Left cardiac atrium (tissue), 4 donors: ENCODE measurements at regions not wholly inside any gene's neighbourhood (a gene's known extent, or its start where the extent isn't known, plus 50 kb on each side); places are given as distances from the start of the nearest gene placed in this dataset.
"Not testable (repeated sequence)": the region's sequence is repeated elsewhere in the genome, so short reads cannot be mapped to it uniquely, and the experiment has no call there.

Source experiments
- ATAC-seq, 2 donors: fragments of 200-7000 bp; cut with Tn5 transposase; one replicate each; pipeline ENCODE4 v1.9.1; 2020; ENCODE audit warnings: mild to moderate bottlenecking in 2 of 2, moderate library complexity in 2 of 2
- DNase-seq: peaks from one replicate; pipeline ENCODE4 v3.0.0-alpha.2; 2020
- intact Hi-C, 2 donors: fragments of 100-400 bp; cut with DNase I; formaldehyde crosslinking; loops; one replicate each; pipeline versions ENCODE4 v1.14.1 to v1.15.1; 2022 to 2023
- donor health status: DM: no; HTN: yes; CAD: no.
- donor health status: DM: no; HTN: yes; CAD: no; lungs with severe emphysema.
- donor health status: DM: yes; HTN: yes; CAD: no.
- donor health status: Dilated cardiomyopathy.

DNA sequence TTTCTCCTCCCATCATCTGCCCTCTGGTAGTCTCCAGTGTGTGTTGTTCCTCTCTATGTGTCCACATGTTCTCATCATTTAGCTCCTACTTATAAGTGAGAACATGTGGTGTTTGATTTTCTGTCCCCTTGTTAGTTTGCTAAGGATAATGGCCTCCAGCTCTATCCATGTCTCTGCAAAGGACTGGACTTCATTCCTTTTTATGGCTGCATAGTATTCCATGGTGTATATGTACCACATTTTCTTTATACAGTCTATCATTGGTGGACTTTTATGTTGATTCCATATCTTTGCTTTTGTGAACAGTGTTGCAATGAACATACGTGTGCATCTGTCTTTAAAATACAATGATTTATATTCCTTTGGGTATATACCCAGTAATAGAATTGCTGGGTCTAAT is 143.5 kb upstream of the PDE4B start:
- intact Hi-C loops, ATAC-seq, DNase-seq: not testable (repeated sequence)

DNA sequence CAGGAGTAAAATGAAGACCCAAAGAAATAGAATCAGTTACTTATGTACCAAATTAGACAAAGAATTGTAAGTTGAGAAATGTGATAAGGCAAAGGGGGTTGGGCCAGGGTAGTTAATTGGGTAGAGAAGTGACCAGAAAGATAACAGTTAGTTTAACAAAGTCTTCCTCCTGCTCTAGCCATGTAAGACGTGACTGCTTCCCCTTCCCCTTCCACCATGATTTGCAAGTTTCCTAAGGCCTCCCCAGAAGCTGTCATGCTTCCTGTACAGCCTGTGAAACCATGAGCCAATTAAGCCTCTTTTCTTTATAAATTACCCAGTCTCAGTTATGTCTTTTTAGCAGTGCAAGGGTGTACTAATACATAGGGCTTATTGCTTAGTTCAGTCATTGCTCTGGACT is 142.0 kb upstream of the PDE4B start:
- no peak for DNase-seq
- ATAC-seq: no peak
- intact Hi-C loops: no loop called here

DNA sequence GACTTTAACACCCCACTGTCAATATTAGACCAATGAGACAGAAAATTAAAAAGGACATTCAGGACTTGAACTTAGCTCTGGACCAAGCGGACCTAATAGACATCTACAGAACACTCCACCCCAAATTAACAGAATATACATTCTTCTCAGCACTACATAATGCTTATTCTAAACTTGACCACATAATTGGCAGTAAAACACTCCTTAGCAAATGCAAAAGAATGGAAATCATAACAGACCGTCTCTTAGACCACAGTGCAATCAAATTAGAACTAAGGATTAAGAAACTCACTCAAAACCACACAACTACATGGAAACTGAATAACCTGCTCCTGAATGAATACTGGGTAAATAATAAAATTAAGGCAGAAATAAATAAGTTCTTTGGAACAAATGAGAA is 138.2 kb upstream of the PDE4B start:
- ATAC-seq, intact Hi-C loops, DNase-seq: not testable (repeated sequence)

DNA sequence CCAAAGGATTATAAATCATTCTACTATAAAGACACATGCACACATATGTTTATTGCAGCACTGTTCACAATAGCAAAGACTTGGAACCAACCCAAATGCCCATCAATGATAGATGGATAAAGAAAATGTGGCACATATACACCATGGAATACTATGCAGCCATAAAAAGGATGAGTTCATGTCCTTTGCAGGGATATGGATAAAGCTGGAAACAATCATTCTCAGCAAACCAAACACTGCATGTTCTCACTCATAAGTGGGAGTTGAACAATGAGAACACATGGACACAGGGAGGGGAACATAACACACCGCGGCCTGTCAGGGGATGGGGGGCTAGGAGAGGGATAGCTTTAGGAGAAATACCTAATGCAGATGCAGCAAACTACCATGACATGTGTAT is 135.1 kb upstream of the PDE4B start:
- ATAC-seq, DNase-seq, intact Hi-C loops: not testable (repeated sequence)

DNA sequence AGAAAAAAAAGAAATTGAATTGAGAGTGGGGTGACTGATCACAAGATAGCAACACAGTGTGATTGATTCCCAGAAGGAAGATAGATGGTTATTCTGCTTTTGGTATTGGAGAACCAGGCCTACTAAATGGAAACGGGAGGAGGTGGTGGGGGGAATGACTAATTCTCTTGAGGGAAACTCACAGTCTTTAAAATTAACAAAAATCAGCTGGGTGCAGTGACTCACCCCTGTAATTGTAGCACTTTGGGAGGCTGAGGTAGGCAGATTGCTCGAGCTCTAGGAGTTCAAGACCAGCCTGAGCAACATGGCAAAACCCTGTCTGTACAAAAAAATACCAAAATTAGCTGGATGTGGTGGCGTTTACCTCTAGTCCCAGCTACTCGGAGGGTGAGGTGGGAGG is 134.6 kb upstream of the PDE4B start:
- no peak for DNase-seq
- no peak for ATAC-seq
- intact Hi-C loops: no loop called here

DNA sequence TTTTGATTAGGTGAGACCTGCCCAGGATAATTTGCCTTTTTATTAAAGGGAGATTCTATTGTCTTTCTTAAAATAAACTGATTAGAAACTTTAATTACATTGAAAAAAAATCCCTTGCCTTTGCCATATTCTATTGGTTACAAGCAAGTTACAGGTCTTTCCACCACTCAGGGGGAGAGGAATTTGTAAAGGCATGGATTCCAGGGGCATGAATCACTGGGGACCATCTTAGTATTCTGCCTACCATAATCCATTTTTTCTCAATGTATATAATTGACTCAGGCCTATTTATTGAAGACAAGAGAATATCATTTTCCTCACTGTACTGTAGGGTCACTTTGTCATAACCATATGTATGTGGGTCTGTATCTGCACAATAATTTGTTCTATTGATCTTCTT is 124.3 kb upstream of the PDE4B start:
- no peak for ATAC-seq
- intact Hi-C loops: no loop called here
- no peak for DNase-seq

DNA sequence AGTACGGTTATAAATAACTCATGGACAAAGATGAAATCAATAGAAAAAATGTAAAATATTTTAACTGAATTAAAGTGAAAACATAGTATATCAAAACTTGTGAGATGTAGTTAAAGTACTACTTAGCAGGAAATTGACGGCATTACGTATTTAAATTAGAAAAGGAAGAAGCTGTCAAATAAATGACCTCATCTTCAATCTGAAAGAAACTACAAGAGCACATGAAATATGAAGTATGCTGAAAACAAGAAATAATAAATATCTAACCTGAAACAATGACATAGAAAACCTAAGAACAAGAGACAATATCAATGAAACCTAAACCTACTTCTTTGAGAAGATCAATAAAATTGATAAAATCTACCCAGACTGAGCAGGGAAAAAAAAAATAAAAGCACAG is 122.2 kb upstream of the PDE4B start:
- intact Hi-C loops: no loop called here
- DNase-seq: no peak
- ATAC-seq: no peak

DNA sequence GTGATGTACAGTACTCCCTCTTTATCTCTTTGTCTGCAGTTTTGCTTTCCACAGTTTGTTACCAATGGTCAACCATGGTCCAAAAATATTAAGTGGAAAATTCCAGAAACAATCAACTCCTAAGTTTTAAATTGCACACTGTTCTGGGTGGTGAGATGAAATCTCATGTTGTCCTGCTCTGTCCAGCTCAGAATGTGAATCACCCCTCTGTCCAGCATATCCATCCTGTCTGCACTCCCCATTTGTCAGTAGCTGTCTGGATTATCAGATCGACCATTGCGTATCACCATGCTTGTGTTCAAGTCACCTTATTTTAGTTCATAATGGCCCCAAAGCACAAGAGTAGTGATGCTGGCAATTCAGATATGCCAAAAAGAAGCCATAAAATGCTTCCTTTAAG is 118.2 kb upstream of the PDE4B start:
- intact Hi-C loops: no loop called here
- ATAC-seq (no peak), DNase-seq (no peak)

DNA sequence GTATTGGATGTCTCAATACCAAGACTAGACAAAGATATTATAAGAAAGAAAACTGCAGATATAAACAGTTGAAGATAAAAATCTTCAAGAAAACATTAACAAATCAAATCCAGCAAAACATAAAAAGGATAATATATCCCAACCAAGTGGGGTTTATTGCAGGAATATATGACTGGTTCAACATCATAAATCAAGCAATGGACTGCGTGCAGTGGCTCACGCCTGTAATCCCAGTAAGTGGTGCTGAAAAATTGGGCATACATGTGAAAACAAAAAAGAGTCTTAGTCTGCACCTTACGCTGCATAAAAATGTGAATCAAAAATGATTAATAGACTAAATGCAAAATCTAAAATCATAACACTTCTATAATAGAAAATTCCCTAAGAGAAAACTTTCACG is 112.9 kb upstream of the PDE4B start:
- DNase-seq: no peak
- intact Hi-C loops: loop anchor here in 1 of 2 donors (10.0 kb wide), 1 partner anchor 615 kb away; no protein-coding TSS in a partner anchor
- ATAC-seq: no peak

DNA sequence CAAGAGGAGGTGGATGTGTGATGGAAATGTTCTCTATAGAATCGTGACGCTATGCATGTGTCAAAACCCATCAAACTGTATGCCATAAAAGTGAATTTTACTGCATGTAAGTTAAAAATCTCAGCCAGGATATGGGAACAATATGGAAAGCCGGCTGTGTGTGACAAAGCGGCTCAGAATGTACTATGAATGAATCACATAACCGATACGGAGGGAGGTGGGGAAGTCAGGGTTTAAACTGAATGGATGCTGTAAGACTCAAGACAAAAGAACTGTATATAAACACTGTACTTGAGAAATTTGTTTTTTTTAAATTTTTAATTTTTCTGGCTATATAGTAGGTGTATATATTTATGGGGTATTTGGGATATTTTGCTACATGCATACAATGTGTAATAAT is 111.6 kb upstream of the PDE4B start:
- DNase-seq: no peak
- intact Hi-C loops: loop anchor here in 1 of 2 donors (10.0 kb wide), 1 partner anchor 616 kb away; no protein-coding TSS in a partner anchor
- no peak for ATAC-seq

DNA sequence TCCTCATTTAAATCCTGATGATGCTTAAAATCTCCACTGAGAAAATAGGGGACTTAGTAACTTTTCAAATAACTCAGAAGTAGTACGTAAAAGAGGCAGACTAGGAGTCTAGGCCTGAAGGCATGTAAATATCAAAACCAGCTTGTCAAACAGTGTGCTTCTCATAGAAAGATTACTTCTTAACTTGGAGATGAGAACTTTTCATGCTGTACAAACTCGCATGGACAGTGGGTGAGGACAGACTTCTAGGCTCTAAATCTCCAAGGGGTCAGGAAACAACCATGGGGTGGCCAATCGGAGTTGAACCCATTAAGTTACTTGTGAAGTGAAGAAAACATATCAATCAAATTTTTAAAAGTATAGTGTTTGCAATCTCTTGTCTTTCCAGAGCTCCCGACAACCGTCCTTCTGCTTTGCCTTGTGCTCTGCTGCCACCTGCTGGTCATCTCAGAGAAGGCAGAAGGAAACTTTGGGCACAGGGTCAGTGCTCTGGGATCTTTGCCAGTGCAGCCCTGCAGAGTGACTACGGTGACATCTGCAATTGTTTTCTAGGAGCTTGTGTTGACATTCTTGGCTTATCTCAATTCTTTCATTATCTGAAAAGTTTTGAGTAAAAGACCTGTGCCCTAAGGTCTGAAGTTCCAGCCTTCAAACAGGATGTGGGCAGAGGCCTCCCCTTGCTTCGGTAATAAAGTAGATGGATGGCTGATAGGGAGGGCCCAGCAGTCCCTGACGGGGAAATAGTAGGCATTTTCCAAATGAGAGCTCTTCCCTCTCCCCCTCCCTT is 105.1 kb upstream of the PDE4B start:
- ATAC-seq (peak; percentile 82 to 87), DNase-seq (peak; percentile 88)
- intact Hi-C loops: loop anchor here in 1 of 2 donors (2.0 to 10.0 kb wide), 3 partner anchors 257 to 623 kb away; no protein-coding TSS in a partner anchor

DNA sequence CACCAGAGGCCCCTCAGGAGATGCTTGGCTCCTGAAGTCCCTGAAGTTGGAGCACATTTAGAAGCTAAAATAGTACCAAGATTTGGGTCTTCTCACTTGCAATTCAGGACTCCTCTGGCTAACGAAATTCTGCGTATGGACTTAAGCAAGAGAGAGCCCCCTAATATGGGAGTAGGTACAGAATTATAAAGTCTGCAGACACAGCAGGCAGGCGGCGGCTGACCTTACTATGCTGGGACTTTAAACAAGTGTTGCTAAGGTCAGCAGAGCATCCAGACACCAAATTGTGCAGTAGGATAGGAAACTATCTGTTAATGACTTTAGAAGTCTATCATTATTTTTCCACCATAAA is 104.5 kb upstream of the PDE4B start:
- intact Hi-C loops: loop anchor here in 1 of 2 donors (5.0 to 10.0 kb wide), 2 partner anchors 451 to 623 kb away; no protein-coding TSS in a partner anchor
- no peak for ATAC-seq
- no peak for DNase-seq

DNA sequence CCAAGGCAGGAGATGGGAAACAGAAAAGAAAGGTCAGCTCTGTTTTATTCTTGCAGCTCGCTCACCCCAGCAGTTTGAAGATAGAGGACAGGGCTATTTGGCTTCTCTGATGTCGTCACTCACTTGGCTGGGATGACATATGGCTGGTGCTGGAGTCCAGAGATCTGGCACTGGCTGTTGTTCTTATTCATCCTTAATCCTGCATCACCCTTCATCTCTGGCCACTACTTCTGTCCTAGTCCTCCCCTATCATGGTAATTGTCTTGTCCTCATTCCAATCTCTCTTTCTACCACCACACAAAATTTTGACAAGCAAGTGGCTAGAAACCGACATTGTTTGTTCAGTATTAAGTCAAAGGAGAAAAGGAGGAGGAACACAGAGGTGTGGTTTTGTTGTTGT is 103.8 kb upstream of the PDE4B start:
- DNase-seq (no peak), ATAC-seq (no peak)
- intact Hi-C loops: loop anchor here in 1 of 2 donors (5.0 to 10.0 kb wide), 2 partner anchors 452 to 624 kb away; no protein-coding TSS in a partner anchor

DNA sequence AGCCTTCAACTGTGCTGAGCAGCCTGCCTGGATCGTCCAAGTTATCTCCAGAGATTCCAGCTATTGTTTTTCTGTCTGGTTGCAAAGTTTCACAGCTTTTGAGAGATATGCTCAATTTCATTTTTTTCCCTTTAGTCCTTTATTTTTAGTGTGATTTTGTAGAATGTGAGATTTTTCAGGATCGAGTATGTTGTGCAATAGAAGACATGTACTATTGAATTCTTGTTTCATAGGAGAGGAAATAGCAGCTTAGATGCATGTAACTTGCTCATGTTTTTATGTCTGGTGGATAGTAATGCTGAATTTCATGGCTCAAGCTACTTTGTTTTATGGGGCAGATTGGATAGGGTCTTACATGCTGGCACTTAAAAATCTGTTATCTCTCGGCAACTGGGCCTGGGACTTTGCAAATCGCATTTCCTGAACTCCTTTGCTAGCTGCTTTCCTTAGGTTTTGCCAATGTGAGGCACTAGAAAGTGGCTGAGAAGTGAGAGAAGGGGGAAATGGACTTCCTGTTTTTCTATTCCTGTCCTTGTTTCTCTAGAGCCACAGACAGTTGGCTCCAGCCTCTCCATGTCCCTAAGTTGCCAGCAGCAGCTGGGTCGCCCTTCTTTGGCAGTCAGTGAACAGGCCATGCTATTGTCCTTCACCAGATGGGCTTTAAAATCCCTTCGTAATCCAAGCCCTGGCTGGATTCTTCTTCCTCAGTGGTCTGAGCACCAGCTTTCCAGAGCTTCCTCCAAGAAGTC is 101.4 kb upstream of the PDE4B start:
- ATAC-seq (peak; percentile 45 to 66), DNase-seq (no peak)
- intact Hi-C loops: no loop called here

DNA sequence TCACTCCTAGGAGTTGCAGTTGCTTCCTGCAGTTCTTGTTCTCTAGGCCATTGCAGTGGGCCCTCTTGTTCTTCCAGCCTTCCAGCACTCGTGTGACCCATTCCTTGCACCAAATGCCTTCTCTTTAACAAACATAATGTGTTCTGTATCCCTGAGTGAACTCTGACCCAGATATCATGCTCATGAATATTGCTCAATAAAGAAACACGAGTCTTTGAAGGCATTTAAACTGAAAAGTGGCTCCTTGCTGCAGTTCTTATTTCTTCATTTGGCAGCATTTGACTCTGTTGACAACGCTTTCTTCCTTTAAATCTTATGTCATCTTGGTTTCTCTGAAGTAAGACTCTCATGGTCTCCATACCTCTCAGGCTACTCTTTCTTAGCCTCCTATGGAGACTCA is 100.7 kb upstream of the PDE4B start:
- intact Hi-C loops: no loop called here
- DNase-seq (no peak), ATAC-seq (peak in 1 of 2 donors; percentile 20)

DNA sequence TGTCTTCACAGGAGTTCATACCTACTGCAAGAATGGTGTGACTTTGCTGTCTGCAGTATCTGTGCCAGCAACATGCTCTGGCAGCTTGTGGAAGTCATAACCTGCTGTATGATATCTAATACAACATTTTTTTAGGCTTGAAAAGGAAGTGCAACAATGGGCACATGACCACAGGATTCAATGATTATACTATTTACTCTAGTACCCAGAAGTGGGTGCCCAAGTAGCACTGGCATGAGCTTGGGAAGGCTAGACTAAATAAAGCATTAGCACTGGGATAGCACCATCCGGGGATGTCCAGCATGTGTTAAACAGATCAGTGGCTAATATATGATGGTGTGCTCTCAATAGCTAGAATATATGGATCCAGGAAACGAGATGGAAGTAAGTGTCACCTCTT is 98.6 kb upstream of the PDE4B start:
- intact Hi-C loops: no loop called here
- DNase-seq (no peak), ATAC-seq (no peak)

DNA sequence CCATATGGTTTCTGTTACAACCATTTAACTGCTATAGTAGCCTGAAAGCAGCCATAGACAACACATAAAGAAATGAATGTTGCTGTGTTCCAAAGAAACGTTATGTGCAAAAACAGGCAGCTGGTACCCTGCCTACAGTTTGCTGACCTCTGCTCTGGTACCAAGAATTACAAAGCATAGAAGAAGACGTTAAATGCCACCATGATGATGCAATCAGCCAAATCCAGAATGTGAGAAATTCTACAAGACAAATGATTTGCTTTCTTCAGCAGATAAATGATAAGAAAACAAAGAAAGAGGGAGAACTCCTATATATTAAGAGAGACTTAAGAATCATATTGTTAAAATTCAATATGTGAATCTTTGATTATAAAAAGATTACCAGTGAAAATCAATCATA is 97.8 kb upstream of the PDE4B start:
- intact Hi-C loops: no loop called here
- DNase-seq (no peak), ATAC-seq (no peak)

DNA sequence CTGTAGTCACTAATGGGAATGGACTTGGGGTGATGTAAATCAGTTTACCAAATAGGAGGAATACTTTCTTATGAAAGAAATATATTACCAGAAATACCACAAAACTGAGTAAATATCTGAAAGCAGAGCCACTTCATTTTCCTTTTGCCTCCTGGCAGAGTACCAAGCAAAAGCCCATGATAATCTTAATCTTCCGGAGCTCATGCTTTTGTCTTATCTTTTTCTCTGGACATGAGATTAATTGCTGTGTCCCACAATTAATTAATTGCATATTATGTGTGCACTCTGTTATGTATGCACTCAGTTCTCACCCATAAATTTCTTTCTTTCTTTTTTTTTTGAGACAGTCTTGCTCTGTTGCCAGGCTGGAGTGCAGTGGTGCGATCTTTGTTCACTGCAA is 94.1 kb upstream of the PDE4B start:
- intact Hi-C loops: no loop called here

DNA sequence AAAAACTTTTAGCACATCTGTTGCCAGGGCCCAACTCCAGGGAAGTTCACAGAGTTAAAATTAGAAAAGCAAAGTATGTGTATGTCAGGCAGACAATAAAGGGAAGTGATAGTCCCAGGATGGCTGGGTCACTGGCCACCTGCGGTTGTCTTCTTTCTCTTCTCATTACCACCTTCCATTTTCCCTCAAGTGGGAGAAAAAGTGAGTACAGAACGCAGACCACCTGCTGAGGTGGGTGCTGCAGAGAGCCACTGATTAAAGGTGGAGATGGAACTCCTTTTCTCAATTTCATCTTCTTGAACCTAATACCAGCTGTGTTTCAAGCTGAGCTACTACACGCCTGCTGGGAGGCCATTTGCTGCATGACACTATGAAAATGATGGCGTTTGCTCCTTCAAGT is 88.8 kb upstream of the PDE4B start:
- ATAC-seq (no peak), DNase-seq (no peak)
- intact Hi-C loops: no loop called here

More for the DNA sequence above, 94.1 kb upstream of the PDE4B start:
- ATAC-seq (no peak), DNase-seq (no peak)

DNA sequence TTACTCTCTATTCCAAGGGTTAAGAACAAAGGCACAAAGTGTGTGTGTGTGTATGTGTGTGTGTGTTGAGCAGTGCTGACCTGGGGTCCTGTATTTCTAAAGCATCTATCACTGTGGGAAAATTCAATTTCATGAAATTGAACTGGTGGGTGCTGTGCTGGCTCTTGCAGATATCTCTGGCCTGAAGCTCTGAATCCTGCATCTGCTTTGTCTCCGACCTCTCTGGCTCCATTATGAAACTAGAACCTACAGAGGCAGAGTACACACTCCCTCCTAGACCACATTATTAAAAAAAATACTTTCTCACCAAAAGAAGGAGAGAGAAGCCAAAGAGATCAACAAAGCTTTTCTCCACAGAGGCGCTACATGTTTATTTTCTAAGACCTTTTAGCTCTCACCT is 88.4 kb upstream of the PDE4B start:
- DNase-seq (no peak), ATAC-seq (no peak)
- intact Hi-C loops: no loop called here
